ENCODE measurements at regions not wholly inside any gene's neighbourhood (a gene's known extent, or its start where the extent isn't known, plus 50 kb on each side); places are given as distances from the start of the nearest gene placed in this dataset.

DNA sequence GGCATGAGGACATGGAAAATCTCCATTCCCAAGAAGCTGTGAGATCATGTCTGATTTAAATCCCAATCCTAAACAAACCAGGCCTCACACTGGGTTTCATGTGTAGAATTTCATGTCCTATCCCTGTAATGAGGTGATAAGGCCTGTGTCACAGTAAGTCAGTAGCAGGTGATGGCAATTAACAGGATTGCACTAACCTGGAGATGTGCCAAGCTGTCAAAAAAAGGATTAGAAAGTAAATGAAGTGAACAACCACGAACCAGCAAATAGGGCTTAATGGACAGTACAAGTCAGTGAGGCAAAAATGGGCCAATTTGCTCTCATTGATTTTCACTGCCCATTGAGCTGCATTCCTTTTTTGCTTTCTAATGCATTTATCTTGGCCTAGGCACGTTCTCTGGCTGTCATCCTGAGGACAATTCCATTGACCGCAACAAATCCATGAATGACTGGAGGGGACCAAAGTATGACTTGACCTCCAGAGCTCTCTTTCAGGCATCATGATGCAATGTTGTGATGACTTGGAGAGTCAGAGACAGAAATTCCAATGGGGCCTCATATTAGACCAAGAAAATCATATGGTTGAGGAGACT is 673.6 kb upstream of the ADGRL2 start:
- TF ChIP-seq, protein P1, sequence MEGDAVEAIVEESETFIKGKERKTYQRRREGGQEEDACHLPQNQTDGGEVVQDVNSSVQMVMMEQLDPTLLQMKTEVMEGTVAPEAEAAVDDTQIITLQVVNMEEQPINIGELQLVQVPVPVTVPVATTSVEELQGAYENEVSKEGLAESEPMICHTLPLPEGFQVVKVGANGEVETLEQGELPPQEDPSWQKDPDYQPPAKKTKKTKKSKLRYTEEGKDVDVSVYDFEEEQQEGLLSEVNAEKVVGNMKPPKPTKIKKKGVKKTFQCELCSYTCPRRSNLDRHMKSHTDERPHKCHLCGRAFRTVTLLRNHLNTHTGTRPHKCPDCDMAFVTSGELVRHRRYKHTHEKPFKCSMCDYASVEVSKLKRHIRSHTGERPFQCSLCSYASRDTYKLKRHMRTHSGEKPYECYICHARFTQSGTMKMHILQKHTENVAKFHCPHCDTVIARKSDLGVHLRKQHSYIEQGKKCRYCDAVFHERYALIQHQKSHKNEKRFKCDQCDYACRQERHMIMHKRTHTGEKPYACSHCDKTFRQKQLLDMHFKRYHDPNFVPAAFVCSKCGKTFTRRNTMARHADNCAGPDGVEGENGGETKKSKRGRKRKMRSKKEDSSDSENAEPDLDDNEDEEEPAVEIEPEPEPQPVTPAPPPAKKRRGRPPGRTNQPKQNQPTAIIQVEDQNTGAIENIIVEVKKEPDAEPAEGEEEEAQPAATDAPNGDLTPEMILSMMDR (IDR thresholded peaks at IDR 0.05; ENCODE audit: low read depth, low read length, missing input control) = no peak
- TF ChIP-seq, protein P2, sequence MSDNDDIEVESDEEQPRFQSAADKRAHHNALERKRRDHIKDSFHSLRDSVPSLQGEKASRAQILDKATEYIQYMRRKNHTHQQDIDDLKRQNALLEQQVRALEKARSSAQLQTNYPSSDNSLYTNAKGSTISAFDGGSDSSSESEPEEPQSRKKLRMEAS (IDR thresholded peaks at IDR 0.05) = no peak
- TF ChIP-seq SP1 (IDR thresholded peaks at IDR 0.05) = no peak
- TF ChIP-seq, protein P3, sequence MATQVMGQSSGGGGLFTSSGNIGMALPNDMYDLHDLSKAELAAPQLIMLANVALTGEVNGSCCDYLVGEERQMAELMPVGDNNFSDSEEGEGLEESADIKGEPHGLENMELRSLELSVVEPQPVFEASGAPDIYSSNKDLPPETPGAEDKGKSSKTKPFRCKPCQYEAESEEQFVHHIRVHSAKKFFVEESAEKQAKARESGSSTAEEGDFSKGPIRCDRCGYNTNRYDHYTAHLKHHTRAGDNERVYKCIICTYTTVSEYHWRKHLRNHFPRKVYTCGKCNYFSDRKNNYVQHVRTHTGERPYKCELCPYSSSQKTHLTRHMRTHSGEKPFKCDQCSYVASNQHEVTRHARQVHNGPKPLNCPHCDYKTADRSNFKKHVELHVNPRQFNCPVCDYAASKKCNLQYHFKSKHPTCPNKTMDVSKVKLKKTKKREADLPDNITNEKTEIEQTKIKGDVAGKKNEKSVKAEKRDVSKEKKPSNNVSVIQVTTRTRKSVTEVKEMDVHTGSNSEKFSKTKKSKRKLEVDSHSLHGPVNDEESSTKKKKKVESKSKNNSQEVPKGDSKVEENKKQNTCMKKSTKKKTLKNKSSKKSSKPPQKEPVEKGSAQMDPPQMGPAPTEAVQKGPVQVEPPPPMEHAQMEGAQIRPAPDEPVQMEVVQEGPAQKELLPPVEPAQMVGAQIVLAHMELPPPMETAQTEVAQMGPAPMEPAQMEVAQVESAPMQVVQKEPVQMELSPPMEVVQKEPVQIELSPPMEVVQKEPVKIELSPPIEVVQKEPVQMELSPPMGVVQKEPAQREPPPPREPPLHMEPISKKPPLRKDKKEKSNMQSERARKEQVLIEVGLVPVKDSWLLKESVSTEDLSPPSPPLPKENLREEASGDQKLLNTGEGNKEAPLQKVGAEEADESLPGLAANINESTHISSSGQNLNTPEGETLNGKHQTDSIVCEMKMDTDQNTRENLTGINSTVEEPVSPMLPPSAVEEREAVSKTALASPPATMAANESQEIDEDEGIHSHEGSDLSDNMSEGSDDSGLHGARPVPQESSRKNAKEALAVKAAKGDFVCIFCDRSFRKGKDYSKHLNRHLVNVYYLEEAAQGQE (IDR thresholded peaks at IDR 0.05) = no peak
- no peak for TF ChIP-seq RXRA (IDR thresholded peaks at IDR 0.05)
- TF ChIP-seq, protein P4, sequence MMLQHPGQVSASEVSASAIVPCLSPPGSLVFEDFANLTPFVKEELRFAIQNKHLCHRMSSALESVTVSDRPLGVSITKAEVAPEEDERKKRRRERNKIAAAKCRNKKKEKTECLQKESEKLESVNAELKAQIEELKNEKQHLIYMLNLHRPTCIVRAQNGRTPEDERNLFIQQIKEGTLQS (IDR thresholded peaks at IDR 0.05) = no peak
- no peak for TF ChIP-seq JUND (IDR thresholded peaks at IDR 0.05)
- no peak for TF ChIP-seq YY1 (IDR thresholded peaks at IDR 0.05)
- TF ChIP-seq TAF1 (conservative IDR thresholded peaks at IDR 0.05) = no peak
- TF ChIP-seq, protein P5, sequence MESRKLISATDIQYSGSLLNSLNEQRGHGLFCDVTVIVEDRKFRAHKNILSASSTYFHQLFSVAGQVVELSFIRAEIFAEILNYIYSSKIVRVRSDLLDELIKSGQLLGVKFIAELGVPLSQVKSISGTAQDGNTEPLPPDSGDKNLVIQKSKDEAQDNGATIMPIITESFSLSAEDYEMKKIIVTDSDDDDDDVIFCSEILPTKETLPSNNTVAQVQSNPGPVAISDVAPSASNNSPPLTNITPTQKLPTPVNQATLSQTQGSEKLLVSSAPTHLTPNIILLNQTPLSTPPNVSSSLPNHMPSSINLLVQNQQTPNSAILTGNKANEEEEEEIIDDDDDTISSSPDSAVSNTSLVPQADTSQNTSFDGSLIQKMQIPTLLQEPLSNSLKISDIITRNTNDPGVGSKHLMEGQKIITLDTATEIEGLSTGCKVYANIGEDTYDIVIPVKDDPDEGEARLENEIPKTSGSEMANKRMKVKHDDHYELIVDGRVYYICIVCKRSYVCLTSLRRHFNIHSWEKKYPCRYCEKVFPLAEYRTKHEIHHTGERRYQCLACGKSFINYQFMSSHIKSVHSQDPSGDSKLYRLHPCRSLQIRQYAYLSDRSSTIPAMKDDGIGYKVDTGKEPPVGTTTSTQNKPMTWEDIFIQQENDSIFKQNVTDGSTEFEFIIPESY (IDR thresholded peaks at IDR 0.05) = no peak
- no peak for TF ChIP-seq EGR1 (IDR thresholded peaks at IDR 0.05; ENCODE audit: low read depth in 2 of 2)
- no peak for TF ChIP-seq GABPA (IDR thresholded peaks at IDR 0.05 in 1 of 2, conservative IDR thresholded peaks at IDR 0.05 in 1 of 2)
- no peak for TF ChIP-seq HNF4A (conservative IDR thresholded peaks at IDR 0.05)
- TF ChIP-seq RAD21 (IDR thresholded peaks at IDR 0.05) = no peak

All from liver (tissue), 3 donors.